Calu3 (cell line): ENCODE measurements at regions not wholly inside any gene's neighbourhood (a gene's known extent, or its start where the extent isn't known, plus 50 kb on each side); places are given as distances from the start of the nearest gene placed in this dataset.

Experiments used
- BruUV-seq: library from RNA; stranded (reverse); fragments of 400-500 nt; replicated peaks from 2 replicates; lab custom pipeline; 2021; lab: Mats Ljungman, UMichigan
- CTCF ChIA-PET: fragments of 300-600 bp; sonication (Branson Sonifier 250); formaldehyde crosslinking; loops from one replicate; lab custom pipeline; 2022; ENCODE audit warnings: antibody characterized with exemption; lab: Charles Lee
- DNase-seq: peaks from one replicate; pipeline ENCODE4 v3.0.0; 2022
- H3K27ac Mint-ChIP-seq: one replicate; pipeline ENCODE4 v1.8.0; 2022; ENCODE audit warnings: mixed read lengths; ENCODE audit not compliant: unreplicated experiment
- H3K27me3 Mint-ChIP-seq: one replicate; pipeline ENCODE4 v1.8.0; 2022; ENCODE audit warnings: mixed read lengths; ENCODE audit not compliant: unreplicated experiment
- H3K36me3 Mint-ChIP-seq: one replicate; pipeline ENCODE4 v1.8.0; 2022; ENCODE audit warnings: mild to moderate bottlenecking, moderate library complexity, mixed read lengths; ENCODE audit not compliant: insufficient read depth, unreplicated experiment
- H3K4me1 Mint-ChIP-seq: one replicate; pipeline ENCODE4 v1.8.0; 2022; ENCODE audit warnings: mild to moderate bottlenecking, low read depth, mixed read lengths; ENCODE audit not compliant: unreplicated experiment
- H3K4me3 Mint-ChIP-seq: one replicate; pipeline ENCODE4 v1.8.0; 2022; ENCODE audit warnings: mild to moderate bottlenecking, low read depth, moderate library complexity, mixed read lengths; ENCODE audit not compliant: unreplicated experiment
- H3K9me3 Mint-ChIP-seq: one replicate; pipeline ENCODE4 v1.8.0; 2022; ENCODE audit warnings: low read depth, mixed read lengths; ENCODE audit not compliant: unreplicated experiment
- CTCF ChIP-seq: fragments of 200-600 bp; IDR thresholded peaks from one replicate; pipeline ENCODE4 v1.8.0; 2022; ENCODE audit warnings: antibody characterized with exemption; ENCODE audit not compliant: unreplicated experiment
- intact Hi-C: fragments of 100-400 bp; cut with micrococcal nuclease; formaldehyde crosslinking; loops from one replicate; pipeline ENCODE4 v1.10.0; 2022; ENCODE audit not compliant: unreplicated experiment

GRCh38 chr18:39701055-39701783, 2135.6 kb upstream of the CELF4 start:
- H3K27me3 Mint-ChIP-seq: no peaks in the 10 kb centered on the region
- intact Hi-C loops: no loop called here
- no peak for TF ChIP-seq CTCF
- no TSS peak for BruUV-seq
- peaks cover 20% of the 10 kb centered on the region for H3K4me1 Mint-ChIP-seq
- H3K36me3 Mint-ChIP-seq: peaks cover 6% of the 10 kb centered on the region
- H3K4me3 Mint-ChIP-seq: no peak overlapping the region
- DNase-seq: no peak
- CTCF ChIA-PET: no interaction called here
- H3K9me3 Mint-ChIP-seq: peaks cover 15% of the 10 kb centered on the region
- peak overlapping the region; percentile 92 for H3K27ac Mint-ChIP-seq

- Mint-ChIP-seq H3K4me1 (peaks cover 20% of the 10 kb centered on the region), H3K36me3 (peaks cover 6% of the 10 kb centered on the region), H3K4me3 (no peak overlapping the region), H3K9me3 (peaks cover 18% of the 10 kb centered on the region), H3K27me3 (no peaks in the 10 kb centered on the region), H3K27ac (no peak overlapping the region)
- intact Hi-C loops: no loop called here
- CTCF ChIA-PET: no interaction called here
- DNase-seq: no peak
- no TSS peak for BruUV-seq
- TF ChIP-seq CTCF: no peak
Observed at GRCh38 chr18:39699340-39699964, 2133.9 kb upstream of the CELF4 start.

- Mint-ChIP-seq H3K9me3 (peaks cover 18% of the 10 kb centered on the region), H3K36me3 (peaks cover 6% of the 10 kb centered on the region), H3K4me3 (no peak overlapping the region), H3K27ac (no peak overlapping the region), H3K27me3 (no peaks in the 10 kb centered on the region), H3K4me1 (peaks cover 20% of the 10 kb centered on the region)
- DNase-seq: no peak
- intact Hi-C loops: no loop called here
- no peak for TF ChIP-seq CTCF
- no TSS peak for BruUV-seq
- CTCF ChIA-PET: no interaction called here
Observed at GRCh38 chr18:39698436-39698835, 2132.8 kb upstream of the CELF4 start.

GRCh38 chr18:39693359-39693758, 2127.8 kb upstream of the CELF4 start:
- DNase-seq: no peak
- Mint-ChIP-seq H3K9me3 (peaks cover 6% of the 10 kb centered on the region), H3K27ac (no peak overlapping the region), H3K4me3 (no peak overlapping the region), H3K27me3 (no peaks in the 10 kb centered on the region), H3K36me3 (no peaks in the 10 kb centered on the region), H3K4me1 (no peaks in the 10 kb centered on the region)
- no TSS peak for BruUV-seq
- TF ChIP-seq CTCF: no peak
- CTCF ChIA-PET: no interaction called here
- intact Hi-C loops: no loop called here
